HG03095 (cell line): ENCODE measurements at regions not wholly inside any gene's neighbourhood (a gene's known extent, or its start where the extent isn't known, plus 50 kb on each side); places are given as distances from the start of the nearest gene placed in this dataset.

Experiments used
- ATAC-seq: cut with Tn5 transposase; IDR thresholded peaks from one replicate; pipeline ENCODE4 v1.9.1; 2021; ENCODE audit warnings: moderate library complexity; ENCODE audit not compliant: unreplicated experiment

GRCh38 chr6:98092331-98092730 is 742.0 kb upstream of the POU3F2 start:
- no peak for ATAC-seq

- no peak for ATAC-seq
These were observed 739.7 kb upstream of the POU3F2 start for GRCh38 chr6:98094696-98095095.

- no peak for ATAC-seq
These were observed 726.6 kb upstream of the POU3F2 start for GRCh38 chr6:98107801-98108200.

GRCh38 chr6:98116455-98116854 is 717.9 kb upstream of the POU3F2 start:
- ATAC-seq, result no peak

- ATAC-seq, result no peak
These were observed 717.3 kb upstream of the POU3F2 start for GRCh38 chr6:98117068-98117467.

- no peak for ATAC-seq
These were observed 715.9 kb upstream of the POU3F2 start for GRCh38 chr6:98118397-98119045.

- no peak for ATAC-seq
These were observed 710.2 kb upstream of the POU3F2 start for GRCh38 chr6:98124171-98124570.

GRCh38 chr6:98131290-98131990 is 702.9 kb upstream of the POU3F2 start:
- ATAC-seq, result no peak

GRCh38 chr6:98136333-98136732 is 698.0 kb upstream of the POU3F2 start:
- no peak for ATAC-seq

- ATAC-seq, result no peak
These were observed 697.0 kb upstream of the POU3F2 start for GRCh38 chr6:98137391-98137790.

- ATAC-seq, result no peak
These were observed 691.5 kb upstream of the POU3F2 start for GRCh38 chr6:98142839-98143238.

GRCh38 chr6:98146656-98147055 is 687.7 kb upstream of the POU3F2 start:
- ATAC-seq, result no peak

GRCh38 chr6:98156580-98156979 is 677.8 kb upstream of the POU3F2 start:
- ATAC-seq, result no peak

GRCh38 chr6:98179606-98180005 is 654.8 kb upstream of the POU3F2 start:
- no peak for ATAC-seq

GRCh38 chr6:98200084-98200483 is 634.3 kb upstream of the POU3F2 start:
- ATAC-seq, result no peak

GRCh38 chr6:98203170-98203806 is 631.1 kb upstream of the POU3F2 start:
- no peak for ATAC-seq

- no peak for ATAC-seq
These were observed 621.9 kb upstream of the POU3F2 start for GRCh38 chr6:98212468-98212867.

- no peak for ATAC-seq
These were observed 618.8 kb upstream of the POU3F2 start for GRCh38 chr6:98215531-98215930.

GRCh38 chr6:98230250-98230649 is 604.1 kb upstream of the POU3F2 start:
- ATAC-seq, result no peak

- no peak for ATAC-seq
These were observed 595.3 kb upstream of the POU3F2 start for GRCh38 chr6:98239057-98239456.

- ATAC-seq, result no peak
These were observed 592.7 kb upstream of the POU3F2 start for GRCh38 chr6:98241630-98242029.

GRCh38 chr6:98254624-98255023 is 579.8 kb upstream of the POU3F2 start:
- no peak for ATAC-seq
